A549 (cell line): ENCODE measurements at regions not wholly inside any gene's neighbourhood (a gene's known extent, or its start where the extent isn't known, plus 50 kb on each side); places are given as distances from the start of the nearest gene placed in this dataset.

Experiments
- ATAC-seq, 2 experiments: fragments of 200-7000 bp in 1 of 2; fragments of >200 bp in 1 of 2; cut with Nextera tagmentation in 1 of 2; cut with Tn5 transposase in 1 of 2; 3 replicates each; pipeline versions ENCODE4 v1.8.0 to v1.9.1; 2018 to 2020; ENCODE audit warnings: mild to moderate bottlenecking in 1 of 2, moderate library complexity in 1 of 2
- CTCF ChIA-PET: fragments of 300-600 bp; sonication (Branson Sonifier 250); formaldehyde crosslinking; extraction: SDS; loops from one replicate; lab custom pipeline; 2021; ENCODE audit warnings: antibody characterized with exemption, inconsistent platforms; lab: Yijun Ruan, JAX
- POLR2A ChIA-PET: fragments of 350-600 bp; formaldehyde crosslinking; extraction: SDS; loops from one replicate; lab custom pipeline; 2021; ENCODE audit warnings: antibody characterized with exemption, inconsistent platforms; lab: Yijun Ruan, JAX
- DNase-seq, 2 experiments: peaks; one replicate each; pipeline versions ENCODE4 v3.0.0 to v3.0.0-alpha.2; 2011 to 2016; ENCODE audit warnings: low read depth in 1 of 2, low spot score in 1 of 2
- FAIRE-seq: peaks from 2 replicates; lab custom pipeline; 2011; peaks lifted over from hg19 to GRCh38; lab: Jason Lieb, UNC
- H3K27ac ChIP-seq, 2 experiments: fragments of >200 bp; sonication (Bioruptor Twin); formaldehyde crosslinking; 3 replicates each; pipeline ENCODE4 v1.5.1; 2016 to 2017
- H3K4me1 ChIP-seq: fragments of >200 bp; sonication (Bioruptor Twin); formaldehyde crosslinking; 3 replicates; pipeline ENCODE4 v1.6.1; 2016
- H3K4me2 ChIP-seq: fragments of >200 bp; sonication (Bioruptor Twin); formaldehyde crosslinking; 3 replicates; pipeline ENCODE4 v1.6.1; 2016
- H3K4me3 ChIP-seq: fragments of >200 bp; sonication (Bioruptor Twin); formaldehyde crosslinking; 3 replicates; pipeline ENCODE4 v1.5.1; 2016
- H3K9me3 ChIP-seq: fragments of >200 bp; sonication (Bioruptor Twin); formaldehyde crosslinking; 3 replicates; pipeline ENCODE4 v1.6.1; 2016
- BHLHE40 ChIP-seq: IDR thresholded peaks from 2 replicates; pipeline ENCODE4 v1.6.1; 2012; ENCODE audit warnings: low read depth, low read length, inconsistent platforms
- CBX2 ChIP-seq: fragments of 200-600 bp; sonication (generic); IDR thresholded peaks from 2 replicates; pipeline ENCODE4 v1.6.1; 2016; ENCODE audit warnings: low read depth, mild to moderate bottlenecking, borderline replicate concordance
- CBX8 ChIP-seq: fragments of 200-600 bp; sonication (generic); IDR thresholded peaks from 2 replicates; pipeline ENCODE4 v1.6.1; 2016
- CEBPB ChIP-seq, 2 experiments: fragments of >200 bp in 1 of 2; sonication (Bioruptor Twin) in 1 of 2; formaldehyde crosslinking in 1 of 2; IDR thresholded peaks; 2 replicates each; pipeline ENCODE4 v1.6.1; 2012 to 2016
- CTCF ChIP-seq: fragments of >200 bp; sonication (Bioruptor Twin); formaldehyde crosslinking; IDR thresholded peaks from 3 replicates; pipeline ENCODE4 v1.5.1; 2016
- EHMT2 ChIP-seq: fragments of 200-600 bp; sonication (generic); IDR thresholded peaks from 2 replicates; pipeline ENCODE4 v1.6.1; 2016; ENCODE audit warnings: antibody characterized with exemption, low read depth, mild to moderate bottlenecking, moderate library complexity
- ESRRA ChIP-seq: fragments of 150-350 bp; IDR thresholded peaks from 2 replicates; pipeline ENCODE4 v1.6.1; 2014; ENCODE audit warnings: mild to moderate bottlenecking, low read length, borderline replicate concordance
- HDAC2 ChIP-seq: fragments of 200-600 bp; sonication (generic); IDR thresholded peaks from 2 replicates; pipeline ENCODE4 v1.6.1; 2016
- HOXA7 ChIP-seq: fragments of 250-450 bp; sonication (Bioruptor Pico); IDR thresholded peaks from 2 replicates; pipeline ENCODE4 v1.5.0; 2020; ENCODE audit warnings: mild to moderate bottlenecking, moderate library complexity
- JUN ChIP-seq, 2 experiments: fragments of >200 bp; sonication (Bioruptor Twin); formaldehyde crosslinking; IDR thresholded peaks; 2 replicates in 1 of 2; 3 replicates in 1 of 2; pipeline ENCODE4 v1.6.1; 2016 to 2017
- KDM1A ChIP-seq: fragments of 200-600 bp; sonication (generic); IDR thresholded peaks from 2 replicates; pipeline ENCODE4 v1.6.1; 2016; ENCODE audit warnings: low read depth, mild to moderate bottlenecking
- KDM5A ChIP-seq: fragments of 200-600 bp; sonication (generic); IDR thresholded peaks from 2 replicates; pipeline ENCODE4 v1.6.1; 2016; ENCODE audit warnings: antibody characterized with exemption, mild to moderate bottlenecking
- NPAS2 ChIP-seq: fragments of 250-450 bp; sonication (Bioruptor Pico); IDR thresholded peaks from 2 replicates; pipeline ENCODE4 v1.8.0; 2022; ENCODE audit warnings: mild to moderate bottlenecking, moderate library complexity, borderline replicate concordance
- POLR2A ChIP-seq: IDR thresholded peaks from 2 replicates; pipeline ENCODE4 v1.6.1; 2012; ENCODE audit warnings: mild to moderate bottlenecking, low read length
- RFX5 ChIP-seq: fragments of 450-650 bp; IDR thresholded peaks from 2 replicates; pipeline ENCODE4 v1.7.1; 2014; ENCODE audit warnings: antibody characterized with exemption, mild to moderate bottlenecking, moderate library complexity
- SMC3 ChIP-seq: fragments of >200 bp; sonication (Bioruptor Twin); formaldehyde crosslinking; IDR thresholded peaks from 3 replicates; pipeline ENCODE4 v1.6.1; 2018; ENCODE audit warnings: inconsistent platforms
- ZNF302 ChIP-seq: fragments of 250-450 bp; sonication (Bioruptor Pico); IDR thresholded peaks from 2 replicates; pipeline ENCODE4 v1.9.0; 2021; ENCODE audit warnings: inconsistent platforms, mild to moderate bottlenecking, moderate library complexity
- WGBS: methylation state at CpG from one replicate; pipeline ENCODE4 v1.1.6; 2017; ENCODE audit errors: missing lambda C conversion rate; 5-methylcytosine and 5-hydroxymethylcytosine counted together
- TF ChIP-seq, protein P1 (sequence below): fragments of >200 bp; sonication (Bioruptor Twin); formaldehyde crosslinking; IDR thresholded peaks from 2 replicates; pipeline ENCODE4 v1.6.1; 2016
- TF ChIP-seq, protein P2 (sequence below): IDR thresholded peaks from 2 replicates; pipeline ENCODE4 v1.6.1; 2012; ENCODE audit warnings: low read depth, borderline replicate concordance
- TF ChIP-seq, protein P3 (sequence below): IDR thresholded peaks from 2 replicates; pipeline ENCODE4 v1.6.1; 2012
- TF ChIP-seq, protein P4 (sequence below): fragments of >200 bp; sonication (Bioruptor Twin); formaldehyde crosslinking; IDR thresholded peaks from 3 replicates; pipeline ENCODE4 v1.6.1; 2016

DNA sequence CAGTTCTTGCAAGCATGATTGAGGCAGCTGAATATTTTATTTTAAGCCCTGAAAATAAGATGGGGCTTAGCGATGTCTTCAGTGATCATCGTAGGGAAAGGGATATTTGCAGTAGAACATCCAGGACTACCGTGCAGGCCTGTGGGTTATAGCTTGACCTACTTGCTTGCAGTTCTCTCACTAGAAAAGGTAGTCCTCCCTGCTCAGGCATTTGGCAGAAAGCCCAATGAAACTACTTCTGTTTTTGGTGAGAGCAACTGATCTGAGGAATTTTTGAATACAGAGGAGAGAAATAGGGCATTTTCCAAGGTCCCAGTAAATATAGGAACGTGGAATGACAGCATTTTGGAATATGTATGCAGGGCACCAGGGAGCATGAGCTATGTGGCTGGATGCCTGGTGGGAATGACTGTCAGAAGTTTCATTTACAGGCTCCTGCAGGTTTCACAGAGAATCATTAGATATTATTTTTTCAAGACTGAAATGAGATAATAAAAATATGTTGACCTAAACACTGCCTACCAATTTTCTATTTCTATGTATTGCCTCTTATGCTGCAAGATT lies 417.9 kb upstream of the ACTBL2 start:
- Histone ChIP-seq H3K4me2 (no peak overlapping the region), H3K4me3 (no peak overlapping the region), H3K9me3 (no peaks in the 10 kb centered on the region)
- POLR2A ChIA-PET, result no interaction called here
- no peak for TF ChIP-seq BHLHE40
- no peak for TF ChIP-seq HOXA7 (CRISPR knock-in tag)
- TF ChIP-seq CBX8, result no peak
- no peak for TF ChIP-seq JUN (IDR thresholded peaks at IDR 0.05)
- no peak for TF ChIP-seq CBX2
- TF ChIP-seq EHMT2, result no peak
- TF ChIP-seq CTCF, result no peak
- TF ChIP-seq HDAC2, result no peak
- no peak for TF ChIP-seq KDM5A
- TF ChIP-seq ZNF302 (CRISPR knock-in tag), result no peak
- TF ChIP-seq, protein P1, sequence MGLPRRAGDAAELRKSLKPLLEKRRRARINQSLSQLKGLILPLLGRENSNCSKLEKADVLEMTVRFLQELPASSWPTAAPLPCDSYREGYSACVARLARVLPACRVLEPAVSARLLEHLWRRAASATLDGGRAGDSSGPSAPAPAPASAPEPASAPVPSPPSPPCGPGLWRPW, result no peak
- TF ChIP-seq ESRRA, result no peak
- TF ChIP-seq KDM1A, result no peak
- TF ChIP-seq NPAS2 (CRISPR knock-in tag), result no peak
- TF ChIP-seq, protein P2, sequence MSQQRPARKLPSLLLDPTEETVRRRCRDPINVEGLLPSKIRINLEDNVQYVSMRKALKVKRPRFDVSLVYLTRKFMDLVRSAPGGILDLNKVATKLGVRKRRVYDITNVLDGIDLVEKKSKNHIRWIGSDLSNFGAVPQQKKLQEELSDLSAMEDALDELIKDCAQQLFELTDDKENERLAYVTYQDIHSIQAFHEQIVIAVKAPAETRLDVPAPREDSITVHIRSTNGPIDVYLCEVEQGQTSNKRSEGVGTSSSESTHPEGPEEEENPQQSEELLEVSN, result no peak
- TF ChIP-seq, protein P3, sequence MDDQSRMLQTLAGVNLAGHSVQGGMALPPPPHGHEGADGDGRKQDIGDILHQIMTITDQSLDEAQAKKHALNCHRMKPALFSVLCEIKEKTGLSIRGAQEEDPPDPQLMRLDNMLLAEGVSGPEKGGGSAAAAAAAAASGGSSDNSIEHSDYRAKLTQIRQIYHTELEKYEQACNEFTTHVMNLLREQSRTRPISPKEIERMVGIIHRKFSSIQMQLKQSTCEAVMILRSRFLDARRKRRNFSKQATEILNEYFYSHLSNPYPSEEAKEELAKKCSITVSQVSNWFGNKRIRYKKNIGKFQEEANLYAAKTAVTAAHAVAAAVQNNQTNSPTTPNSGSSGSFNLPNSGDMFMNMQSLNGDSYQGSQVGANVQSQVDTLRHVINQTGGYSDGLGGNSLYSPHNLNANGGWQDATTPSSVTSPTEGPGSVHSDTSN, result no peak
- no peak for TF ChIP-seq CEBPB (IDR thresholded peaks at IDR 0.05)
- TF ChIP-seq SMC3, result no peak
- TF ChIP-seq, all 56 proteins: peak for 0
- WGBS, result 85% methylated on average over 4 of the region's 4 CpGs
- DNase-seq (no peak), FAIRE-seq (no peak), ATAC-seq (no peak)
- Histone ChIP-seq H3K4me1 (no peaks in the 10 kb centered on the region), H3K27ac (no peak overlapping the region)
- CTCF ChIA-PET, result interaction anchor here (0.7 to 2.5 kb wide), 7 partner anchors 11 to 617 kb away, joined by 3 to 8 read pairs (median 3); no protein-coding TSS in a partner anchor

DNA sequence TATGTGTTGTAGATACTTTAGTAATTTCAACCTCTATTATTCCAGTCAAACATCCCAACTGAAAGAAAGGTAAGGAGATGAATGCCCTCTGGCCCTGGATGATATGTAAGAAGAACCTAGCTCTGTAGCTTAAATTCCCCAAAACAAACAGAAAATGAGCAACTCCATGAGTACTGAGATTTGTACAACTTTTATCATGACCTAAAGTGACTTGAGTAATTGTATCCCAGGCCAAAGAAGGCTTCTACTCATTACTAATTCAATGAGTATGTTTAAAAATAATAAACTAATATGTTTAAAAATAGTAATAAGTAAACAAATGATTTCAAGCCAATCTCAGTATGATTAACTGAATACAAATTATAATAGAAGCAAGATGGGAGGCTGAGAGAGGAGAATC lies 414.0 kb upstream of the ACTBL2 start:
- ChIA-PET POLR2A (interaction anchor here (1.5 kb wide), 1 partner anchor 563 kb away, joined by 4 read pairs; the partner anchor contains the start of gene PLK2), CTCF (interaction anchor here (1.1 to 3.5 kb wide), 4 partner anchors 9 to 397 kb away, joined by 3 to 20 read pairs (median 6); no protein-coding TSS in a partner anchor)
- DNase-seq (no peak), ATAC-seq (no peak), FAIRE-seq (no peak)
- TF ChIP-seq POLR2A (no peak), CTCF (no peak), RFX5 (no peak)
- TF ChIP-seq, protein P4, sequence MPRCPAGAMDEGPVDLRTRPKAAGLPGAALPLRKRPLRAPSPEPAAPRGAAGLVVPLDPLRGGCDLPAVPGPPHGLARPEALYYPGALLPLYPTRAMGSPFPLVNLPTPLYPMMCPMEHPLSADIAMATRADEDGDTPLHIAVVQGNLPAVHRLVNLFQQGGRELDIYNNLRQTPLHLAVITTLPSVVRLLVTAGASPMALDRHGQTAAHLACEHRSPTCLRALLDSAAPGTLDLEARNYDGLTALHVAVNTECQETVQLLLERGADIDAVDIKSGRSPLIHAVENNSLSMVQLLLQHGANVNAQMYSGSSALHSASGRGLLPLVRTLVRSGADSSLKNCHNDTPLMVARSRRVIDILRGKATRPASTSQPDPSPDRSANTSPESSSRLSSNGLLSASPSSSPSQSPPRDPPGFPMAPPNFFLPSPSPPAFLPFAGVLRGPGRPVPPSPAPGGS, result no peak
- Histone ChIP-seq H3K4me3 (no peak overlapping the region), H3K27ac (no peak overlapping the region), H3K4me2 (no peak overlapping the region), H3K9me3 (no peaks in the 10 kb centered on the region), H3K4me1 (no peaks in the 10 kb centered on the region)
